HG02852 (cell line): ENCODE measurements at regions not wholly inside any gene's neighbourhood (a gene's known extent, or its start where the extent isn't known, plus 50 kb on each side); places are given as distances from the start of the nearest gene placed in this dataset.

Experiments used
- ATAC-seq: cut with Tn5 transposase; IDR thresholded peaks from one replicate; pipeline ENCODE4 v1.9.1; 2021; ENCODE audit warnings: mild to moderate bottlenecking, moderate library complexity; ENCODE audit not compliant: unreplicated experiment

- ATAC-seq, result no peak
These were observed 599.2 kb upstream of the PCDH15 start for GRCh38 chr10:55400075-55400849.

DNA sequence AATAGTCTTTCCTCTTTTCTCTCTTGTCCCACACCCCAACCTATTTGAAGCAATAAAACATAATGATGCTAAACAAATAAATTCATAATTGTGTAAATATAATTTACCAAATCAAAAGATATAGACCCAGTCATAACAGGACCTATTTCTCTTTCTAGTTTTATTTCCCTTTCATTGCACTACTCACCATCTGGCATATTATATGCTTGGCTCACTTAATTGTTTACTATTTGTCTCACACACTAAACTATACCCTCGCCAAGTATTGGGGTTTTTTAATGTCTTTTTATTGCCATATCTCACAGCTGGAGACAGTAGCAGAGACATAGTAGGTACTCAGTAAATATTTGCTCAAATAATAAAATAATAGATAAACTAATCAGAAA is 597.5 kb upstream of the PCDH15 start:
- ATAC-seq, result no peak

DNA sequence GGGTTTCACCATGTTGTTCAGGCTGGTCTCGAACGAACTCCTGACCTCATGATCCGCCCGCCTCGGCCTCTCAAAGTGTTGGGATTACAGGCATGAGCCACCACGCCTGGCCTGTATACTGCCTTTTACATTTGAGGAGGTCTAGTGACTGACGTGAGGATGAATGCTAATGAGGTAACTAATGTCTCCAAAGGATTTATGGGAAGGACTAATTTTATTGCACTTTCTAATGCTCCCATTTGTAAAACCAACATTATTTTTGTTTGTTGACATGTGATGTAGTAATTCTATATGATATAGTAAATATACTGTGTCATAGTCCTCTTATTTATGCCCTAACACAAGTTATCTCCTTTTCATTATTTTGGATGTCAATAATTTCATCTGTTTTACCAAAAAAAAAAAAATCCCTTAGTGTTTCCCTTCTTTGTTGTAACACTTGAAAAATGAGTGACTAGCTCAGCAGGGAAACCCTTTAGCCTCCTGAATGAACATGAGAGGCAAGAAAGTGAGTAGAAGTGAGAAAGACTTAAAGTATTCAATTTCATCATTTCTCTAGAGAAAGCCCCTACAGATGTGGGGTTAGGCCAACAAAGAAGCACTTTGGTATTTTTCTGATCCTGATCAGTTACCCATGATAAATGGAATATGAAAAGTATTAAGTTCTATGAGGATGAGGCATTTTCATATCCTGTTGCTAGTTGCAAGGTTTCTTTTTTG is 596.9 kb upstream of the PCDH15 start:
- no peak for ATAC-seq

- no peak for ATAC-seq
These were observed 577.2 kb upstream of the PCDH15 start for GRCh38 chr10:55378196-55378595.

DNA sequence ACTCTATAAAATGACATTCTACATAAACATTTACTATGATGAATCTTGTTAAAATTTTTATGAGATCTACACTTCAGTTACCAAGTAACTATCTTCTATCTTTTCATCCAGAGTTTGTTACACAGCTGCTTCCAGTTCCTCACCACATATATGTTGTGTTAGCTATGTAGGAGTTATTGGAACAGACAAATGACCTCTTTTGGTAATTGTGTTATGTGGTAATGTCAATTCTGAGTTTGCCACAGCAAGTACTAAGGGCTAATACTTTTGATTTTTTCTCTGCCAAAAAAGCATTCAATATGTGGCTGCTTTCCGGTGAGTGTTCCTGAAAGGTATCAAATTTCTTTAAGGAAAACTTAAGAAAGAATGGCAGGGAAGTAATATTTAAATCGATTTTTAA is 573.9 kb upstream of the PCDH15 start:
- no peak for ATAC-seq

DNA sequence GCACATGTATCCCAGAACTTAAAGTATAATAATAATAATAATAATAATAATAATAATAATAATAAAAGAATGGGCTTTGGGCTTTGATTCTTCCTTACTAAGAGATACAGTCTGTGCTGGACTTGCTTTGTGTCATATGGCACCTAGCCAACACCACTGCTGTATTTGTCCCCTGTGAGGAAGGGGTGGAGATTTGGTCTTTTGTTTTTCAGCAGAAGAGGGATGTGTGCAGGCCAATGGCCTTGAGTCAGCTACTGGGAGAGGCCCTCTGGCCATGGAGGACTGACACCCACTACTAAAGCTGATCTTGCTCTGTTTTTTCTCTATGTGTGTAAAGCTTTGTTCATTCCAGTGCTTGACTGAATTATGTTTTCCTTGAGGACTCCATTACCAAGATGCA is 573.0 kb upstream of the PCDH15 start:
- ATAC-seq, result no peak

DNA sequence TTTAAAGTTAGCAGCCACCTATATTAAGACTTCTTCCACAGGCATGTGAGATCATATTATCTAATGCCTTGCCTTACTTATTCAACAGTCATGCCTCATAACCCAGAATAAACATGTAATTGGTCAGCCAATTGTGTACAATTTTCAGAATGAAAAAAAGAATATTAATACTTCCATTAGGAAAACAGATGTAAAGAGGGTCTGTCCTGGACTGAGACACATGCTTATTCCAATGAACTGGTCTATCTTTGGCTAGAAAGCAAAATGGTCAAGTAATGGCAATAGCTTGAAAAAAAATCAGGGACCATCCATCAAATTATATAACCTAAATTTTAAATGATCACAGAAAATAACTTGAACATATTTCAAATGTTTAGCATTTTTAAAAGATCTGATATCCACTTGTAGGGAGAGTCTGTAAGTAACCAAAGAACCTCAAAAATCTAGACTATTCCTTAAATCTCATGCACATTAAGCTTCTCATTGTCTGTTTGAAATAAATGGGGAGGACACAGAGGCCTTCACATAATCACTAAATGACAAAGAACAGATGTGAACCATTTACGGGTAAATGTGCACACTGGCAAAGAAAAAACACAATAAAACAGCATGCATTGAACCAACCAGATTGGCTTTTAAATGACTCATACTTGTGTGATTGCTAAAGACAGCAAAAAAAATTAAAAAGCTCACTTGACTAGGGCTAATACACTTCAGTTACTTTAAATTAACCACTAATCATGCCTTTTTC is 568.8 kb upstream of the PCDH15 start:
- no peak for ATAC-seq

DNA sequence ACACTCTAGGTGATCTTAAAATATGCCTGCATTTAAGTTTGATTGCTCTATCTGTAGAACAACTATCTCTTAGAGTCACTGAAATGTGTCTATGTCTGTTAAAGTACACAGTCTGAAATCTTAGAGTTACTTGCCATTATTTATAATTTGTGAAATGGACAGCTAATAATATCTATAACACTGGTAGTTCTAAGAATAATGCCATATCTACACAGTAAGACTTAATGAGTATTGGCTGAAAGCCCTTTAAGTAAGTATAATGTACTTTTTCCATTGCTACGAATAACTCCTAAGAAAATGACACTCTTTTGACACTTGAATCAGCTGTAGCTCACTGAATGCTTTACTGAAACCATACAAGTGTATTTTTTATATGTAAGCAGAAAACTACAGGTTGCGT is 567.4 kb upstream of the PCDH15 start:
- ATAC-seq, result no peak

DNA sequence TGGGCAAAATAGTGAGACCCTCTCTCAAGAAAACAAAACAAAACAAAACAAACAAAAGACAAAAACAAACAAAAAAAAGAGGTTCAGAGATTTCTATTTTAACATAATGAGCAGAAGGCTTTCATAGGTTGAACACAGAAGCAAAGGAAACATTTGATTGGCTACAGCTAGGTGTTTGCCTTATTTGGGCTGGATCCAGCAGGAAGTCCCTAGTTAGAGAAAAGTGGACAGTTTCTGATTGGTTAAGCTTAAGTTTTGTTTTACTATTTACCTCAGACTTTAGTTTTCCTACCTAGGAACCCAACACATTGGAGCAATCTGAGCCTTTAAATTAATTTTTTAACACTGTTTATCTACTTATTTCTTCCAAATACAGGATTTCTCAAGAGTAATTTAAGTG is 566.5 kb upstream of the PCDH15 start:
- ATAC-seq, result no peak

GRCh38 chr10:55358539-55358938 is 557.5 kb upstream of the PCDH15 start:
- ATAC-seq, result no peak

DNA sequence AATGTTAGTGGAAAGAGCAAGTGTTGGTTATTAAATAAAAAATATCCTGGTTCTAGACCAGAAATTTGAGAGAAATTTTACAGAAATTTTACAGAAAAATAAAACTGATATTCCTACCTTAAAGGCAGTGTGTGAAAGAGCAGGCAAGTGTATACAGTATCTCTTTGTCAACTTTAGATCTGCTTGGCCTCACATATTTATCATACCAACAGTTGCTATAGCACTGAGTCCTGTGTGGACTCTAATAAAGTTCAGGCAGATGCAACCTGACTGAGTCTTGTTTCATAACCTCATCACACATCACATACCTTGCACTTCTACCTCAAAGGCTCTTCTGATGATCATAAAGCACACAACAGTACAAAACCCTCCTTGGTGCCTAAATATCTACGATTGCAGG is 552.4 kb upstream of the PCDH15 start:
- ATAC-seq, result no peak

DNA sequence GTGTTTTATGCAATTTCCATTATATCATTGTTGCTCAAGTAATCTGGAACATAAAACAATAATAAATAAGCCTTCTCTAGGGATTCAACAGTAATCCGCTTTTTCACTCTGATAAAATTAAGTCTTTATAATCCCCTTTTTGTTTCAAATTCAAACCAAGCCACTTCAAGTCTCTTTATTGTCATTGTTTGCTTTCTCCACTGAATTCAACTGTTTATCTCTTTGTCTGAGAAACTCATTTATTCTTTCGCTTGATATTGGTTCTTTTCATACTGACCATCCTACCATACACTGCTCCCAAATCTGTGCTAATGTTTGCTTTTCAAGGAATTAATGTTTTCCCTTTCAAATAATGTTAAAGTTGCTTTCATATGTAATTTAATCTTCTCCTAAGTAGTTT is 550.4 kb upstream of the PCDH15 start:
- ATAC-seq, result no peak

DNA sequence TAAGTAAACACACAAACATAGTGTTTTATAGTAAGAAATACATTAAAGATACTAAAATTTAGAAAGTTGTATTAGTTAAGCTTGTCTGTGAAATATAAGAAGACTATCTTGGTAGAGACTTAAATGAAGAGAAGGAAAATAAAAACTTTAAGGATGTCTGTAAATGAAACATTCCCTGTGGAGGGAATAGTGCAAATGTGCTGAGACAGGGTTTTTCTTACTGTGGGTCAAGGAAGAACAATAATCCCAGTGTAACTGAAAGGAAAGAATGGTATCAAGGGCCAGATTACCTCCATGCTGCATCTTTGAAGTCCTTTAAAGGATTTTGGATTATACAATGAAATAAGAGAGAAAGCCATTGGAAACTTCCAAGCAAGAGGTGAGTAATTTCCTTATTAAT is 547.5 kb upstream of the PCDH15 start:
- ATAC-seq, result no peak

DNA sequence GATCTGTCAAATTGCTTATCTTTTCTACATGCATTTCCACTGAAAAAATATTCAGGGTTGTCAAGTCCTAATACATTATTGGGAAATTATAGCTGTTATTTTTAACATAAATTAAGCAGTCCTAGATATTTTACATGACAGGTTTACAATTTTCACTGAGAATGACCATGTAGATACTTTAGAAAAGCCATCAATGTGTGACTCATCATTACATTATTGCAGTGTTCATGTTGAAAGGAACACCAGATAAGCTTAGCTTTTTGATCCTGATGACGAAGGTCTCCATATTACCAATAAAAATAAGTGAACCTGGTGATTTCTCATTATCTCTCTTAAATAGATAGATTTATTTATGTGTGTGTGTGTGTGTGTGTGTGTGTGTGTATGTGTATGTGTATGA is 529.5 kb upstream of the PCDH15 start:
- ATAC-seq, result no peak

- no peak for ATAC-seq
These were observed 528.8 kb upstream of the PCDH15 start for GRCh38 chr10:55329796-55330195.

GRCh38 chr10:55320187-55320700 is 519.2 kb upstream of the PCDH15 start:
- ATAC-seq, result no peak

GRCh38 chr10:55311848-55312635 is 511.0 kb upstream of the PCDH15 start:
- ATAC-seq, result no peak

GRCh38 chr10:55310143-55310542 is 509.1 kb upstream of the PCDH15 start:
- ATAC-seq, result no peak

DNA sequence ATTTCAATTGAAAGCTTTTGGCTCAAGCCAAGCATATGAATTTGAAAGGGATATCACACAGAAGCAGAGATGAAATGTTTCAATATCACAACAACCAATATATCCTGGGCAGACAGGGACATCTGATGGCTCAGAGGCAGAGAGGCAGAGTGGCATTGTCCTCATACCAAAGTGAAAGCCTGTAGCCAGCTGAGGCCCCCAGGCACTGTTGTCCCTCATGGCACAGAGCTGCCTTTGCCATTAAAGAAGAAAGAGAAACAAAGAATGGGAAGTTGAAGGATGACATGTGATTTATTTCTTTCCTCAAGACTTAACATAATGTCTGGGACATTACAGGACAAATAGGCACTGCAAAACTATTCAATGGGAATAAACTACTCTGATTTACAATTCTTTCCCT is 504.3 kb upstream of the PCDH15 start:
- ATAC-seq, result no peak

GRCh38 chr10:55287346-55287745 is 486.3 kb upstream of the PCDH15 start:
- no peak for ATAC-seq

DNA sequence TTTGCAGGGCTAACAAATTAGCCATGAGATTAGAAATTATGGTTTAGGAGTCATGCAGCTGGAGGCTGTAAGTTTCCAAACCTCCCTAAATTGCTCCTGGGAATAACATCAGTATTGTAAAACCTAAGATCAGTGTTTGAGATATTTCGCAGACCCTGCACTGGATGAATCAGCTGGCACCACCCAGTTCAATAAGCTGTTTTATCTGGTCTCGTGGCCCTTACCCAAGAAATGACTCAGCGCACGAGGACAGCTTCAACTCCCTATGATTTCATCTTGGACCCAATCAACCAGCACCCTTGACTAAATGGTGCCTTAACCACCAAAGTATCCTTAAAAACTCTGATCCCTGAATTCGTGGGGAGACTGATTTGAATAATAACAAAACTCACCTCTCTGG is 482.0 kb upstream of the PCDH15 start:
- no peak for ATAC-seq
